HUES48 (cell line): ENCODE measurements at regions not wholly inside any gene's neighbourhood (a gene's known extent, or its start where the extent isn't known, plus 50 kb on each side); places are given as distances from the start of the nearest gene placed in this dataset.
"Not testable (repeated sequence)": the region's sequence is repeated elsewhere in the genome, so short reads cannot be mapped to it uniquely, and the experiment has no call there.

ENCODE experiments used
- H3K27ac ChIP-seq: one replicate; pipeline ENCODE4 v1.7.0; 2013; ENCODE audit warnings: low read depth, low read length, inconsistent platforms
- H3K27me3 ChIP-seq: 2 replicates; pipeline ENCODE4 v1.6.1; 2013; ENCODE audit warnings: mild to moderate bottlenecking, low read length; ENCODE audit not compliant: control insufficient read depth, insufficient read depth
- H3K36me3 ChIP-seq: 2 replicates; pipeline ENCODE4 v1.6.1; 2013; ENCODE audit warnings: low read length; ENCODE audit not compliant: control insufficient read depth, insufficient read depth
- H3K4me1 ChIP-seq: 2 replicates; pipeline ENCODE4 v1.6.1; 2013; ENCODE audit warnings: mild to moderate bottlenecking, low read length; ENCODE audit not compliant: control insufficient read depth, insufficient read depth
- H3K4me3 ChIP-seq: 2 replicates; pipeline ENCODE4 v1.5.1; 2013; ENCODE audit warnings: mild to moderate bottlenecking, low read depth, low read length
- H3K9ac ChIP-seq: 2 replicates; pipeline ENCODE4 v1.6.1; 2013; ENCODE audit warnings: mild to moderate bottlenecking, low read depth, low read length, moderate library complexity
- H3K9me3 ChIP-seq: 2 replicates; pipeline ENCODE4 v1.6.1; 2013; ENCODE audit warnings: low read length; ENCODE audit not compliant: control insufficient read depth, insufficient read depth

- Histone ChIP-seq H3K4me3 (no peak overlapping the region), H3K9me3 (no peaks in the 10 kb centered on the region), H3K9ac (no peak overlapping the region), H3K27ac (no peak overlapping the region), H3K36me3 (no peaks in the 10 kb centered on the region), H3K4me1 (no peaks in the 10 kb centered on the region), H3K27me3 (no peaks in the 10 kb centered on the region)
Observed at GRCh38 chr10:42990016-42990720, 86.7 kb upstream of the RET start.

- H3K27ac ChIP-seq = no peak overlapping the region
- H3K27me3 ChIP-seq = no peaks in the 10 kb centered on the region
- no peaks in the 10 kb centered on the region for H3K36me3 ChIP-seq
- no peaks in the 10 kb centered on the region for H3K4me1 ChIP-seq
- H3K9ac ChIP-seq = no peak overlapping the region
- no peaks in the 10 kb centered on the region for H3K9me3 ChIP-seq
- no peak overlapping the region for H3K4me3 ChIP-seq
Observed at GRCh38 chr10:42990721-42991441, 86.0 kb upstream of the RET start.

GRCh38 chr10:42991442-42992098, 85.3 kb upstream of the RET start:
- no peaks in the 10 kb centered on the region for H3K4me1 ChIP-seq
- H3K27me3 ChIP-seq = no peaks in the 10 kb centered on the region
- H3K36me3 ChIP-seq = no peaks in the 10 kb centered on the region
- H3K9ac ChIP-seq = no peak overlapping the region
- no peak overlapping the region for H3K4me3 ChIP-seq
- no peaks in the 10 kb centered on the region for H3K9me3 ChIP-seq
- H3K27ac ChIP-seq = no peak overlapping the region

GRCh38 chr10:42992156-42992956, 84.5 kb upstream of the RET start:
- Histone ChIP-seq H3K27me3 (no peaks in the 10 kb centered on the region), H3K27ac (no peak overlapping the region), H3K9ac (no peak overlapping the region), H3K36me3 (no peaks in the 10 kb centered on the region), H3K4me1 (no peaks in the 10 kb centered on the region), H3K4me3 (no peak overlapping the region), H3K9me3 (no peaks in the 10 kb centered on the region)

- Histone ChIP-seq H3K4me1 (no peaks in the 10 kb centered on the region), H3K9me3 (no peaks in the 10 kb centered on the region), H3K4me3 (no peak overlapping the region), H3K27ac (no peak overlapping the region), H3K9ac (no peak overlapping the region), H3K27me3 (no peaks in the 10 kb centered on the region), H3K36me3 (no peaks in the 10 kb centered on the region)
Observed at GRCh38 chr10:42992957-42993390, 83.9 kb upstream of the RET start.

GRCh38 chr10:42994909-42995308, 82.0 kb upstream of the RET start:
- H3K36me3 ChIP-seq, H3K27me3 ChIP-seq, H3K4me3 ChIP-seq, H3K9ac ChIP-seq, H3K4me1 ChIP-seq, H3K9me3 ChIP-seq, H3K27ac ChIP-seq: not testable (repeated sequence)

GRCh38 chr10:42995537-42995936, 81.3 kb upstream of the RET start:
- H3K9ac ChIP-seq = no peak overlapping the region
- H3K4me3 ChIP-seq = no peak overlapping the region
- H3K36me3 ChIP-seq = no peaks in the 10 kb centered on the region
- no peak overlapping the region for H3K27ac ChIP-seq
- no peaks in the 10 kb centered on the region for H3K4me1 ChIP-seq
- H3K9me3 ChIP-seq = no peaks in the 10 kb centered on the region
- H3K27me3 ChIP-seq = no peaks in the 10 kb centered on the region

GRCh38 chr10:42996588-42996987, 80.3 kb upstream of the RET start:
- Histone ChIP-seq H3K36me3 (no peaks in the 10 kb centered on the region), H3K4me3 (no peak overlapping the region), H3K27ac (no peak overlapping the region), H3K9me3 (no peaks in the 10 kb centered on the region), H3K9ac (no peak overlapping the region), H3K4me1 (no peaks in the 10 kb centered on the region), H3K27me3 (no peaks in the 10 kb centered on the region)

- H3K27me3 ChIP-seq = no peaks in the 10 kb centered on the region
Observed at GRCh38 chr10:42997151-42997848, 79.6 kb upstream of the RET start.

GRCh38 chr10:42997849-42998165, 79.1 kb upstream of the RET start:
- Histone ChIP-seq H3K27me3 (no peaks in the 10 kb centered on the region; the same call in 1 of the 2 replicates), H3K9ac (no peak overlapping the region), H3K27ac (no peak overlapping the region), H3K4me3 (no peak overlapping the region), H3K36me3 (no peaks in the 10 kb centered on the region), H3K4me1 (no peaks in the 10 kb centered on the region), H3K9me3 (no peaks in the 10 kb centered on the region)

More at GRCh38 chr10:42997151-42997848, 79.6 kb upstream of the RET start:
- Histone ChIP-seq H3K4me3 (no peak overlapping the region), H3K36me3 (no peaks in the 10 kb centered on the region), H3K4me1 (no peaks in the 10 kb centered on the region), H3K27ac (no peak overlapping the region), H3K9me3 (no peaks in the 10 kb centered on the region), H3K9ac (no peak overlapping the region)
